Activated CD4-positive, alpha-beta memory T cell treated with anti-CD3 and anti-CD28 coated beads, Interleukin-2, amount 10 ng/mL, durations not matched to agents 7 days and 5 days (primary cell): ENCODE measurements at regions not wholly inside any gene's neighbourhood (a gene's known extent, or its start where the extent isn't known, plus 50 kb on each side); places are given as distances from the start of the nearest gene placed in this dataset.

Experiments
- CTCF ChIA-PET: fragments of 350-600 bp; sonication (Branson Sonifier 250); formaldehyde crosslinking; loops from one replicate; lab custom pipeline; 2021; ENCODE audit warnings: antibody characterized with exemption, inconsistent platforms; lab: Charles Lee
- POLR2A ChIA-PET: fragments of 350-600 bp; sonication (Branson Sonifier 250); formaldehyde crosslinking; loops from one replicate; lab custom pipeline; 2021; ENCODE audit warnings: antibody characterized with exemption; lab: Charles Lee
- DNase-seq: peaks from one replicate; pipeline ENCODE4 v3.0.0-alpha.2; 2020
- H3K27ac Mint-ChIP-seq: one replicate; pipeline ENCODE4 v1.8.0; 2021; ENCODE audit warnings: mild to moderate bottlenecking, mixed read lengths
- H3K27me3 Mint-ChIP-seq: one replicate; pipeline ENCODE4 v1.8.0; 2021; ENCODE audit warnings: mixed read lengths
- H3K36me3 Mint-ChIP-seq: one replicate; pipeline ENCODE4 v1.8.0; 2021; ENCODE audit warnings: low read depth, mixed read lengths
- H3K4me1 Mint-ChIP-seq: one replicate; pipeline ENCODE4 v1.8.0; 2021; ENCODE audit warnings: mixed read lengths
- H3K4me3 Mint-ChIP-seq: one replicate; pipeline ENCODE4 v1.8.0; 2021; ENCODE audit warnings: mild to moderate bottlenecking, mixed read lengths
- H3K9me3 Mint-ChIP-seq: one replicate; pipeline ENCODE4 v1.8.0; 2021; ENCODE audit warnings: mixed read lengths

GRCh38 chr4:160810941-160811340 is 1352.9 kb downstream of the FSTL5 start:
- ChIA-PET CTCF (no interaction called here), POLR2A (no interaction called here)
- Mint-ChIP-seq H3K4me3 (no peak overlapping the region), H3K27me3 (no peaks in the 10 kb centered on the region), H3K9me3 (peaks cover 3% of the 10 kb centered on the region), H3K36me3 (no peaks in the 10 kb centered on the region), H3K4me1 (no peaks in the 10 kb centered on the region), H3K27ac (no peak overlapping the region)
- DNase-seq = no peak

DNA sequence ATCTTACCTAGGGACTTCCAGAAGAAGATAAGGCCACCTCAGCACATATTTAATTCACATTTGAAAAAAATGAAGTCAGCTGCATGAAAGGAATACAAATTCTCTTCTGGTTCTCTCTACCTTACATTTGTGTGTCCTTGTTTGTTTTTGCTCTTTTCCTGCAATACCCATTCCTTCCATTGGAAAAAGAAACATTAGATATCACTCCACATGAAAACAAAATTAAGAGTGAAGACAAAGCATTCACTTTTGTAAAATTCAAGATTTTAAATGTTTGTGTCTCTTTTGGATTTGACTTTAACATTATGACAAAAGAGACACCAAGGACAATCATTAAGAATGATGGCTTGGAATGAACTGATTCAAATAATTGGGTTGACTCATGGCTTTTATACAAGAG is 1351.8 kb downstream of the FSTL5 start:
- H3K27me3 Mint-ChIP-seq = no peaks in the 10 kb centered on the region
- no peak overlapping the region for H3K4me3 Mint-ChIP-seq
- no peak overlapping the region for H3K27ac Mint-ChIP-seq
- POLR2A ChIA-PET = no interaction called here
- no peak for DNase-seq
- no peaks in the 10 kb centered on the region for H3K36me3 Mint-ChIP-seq
- no peaks in the 10 kb centered on the region for H3K4me1 Mint-ChIP-seq
- H3K9me3 Mint-ChIP-seq = peaks cover 3% of the 10 kb centered on the region
- CTCF ChIA-PET = no interaction called here

DNA sequence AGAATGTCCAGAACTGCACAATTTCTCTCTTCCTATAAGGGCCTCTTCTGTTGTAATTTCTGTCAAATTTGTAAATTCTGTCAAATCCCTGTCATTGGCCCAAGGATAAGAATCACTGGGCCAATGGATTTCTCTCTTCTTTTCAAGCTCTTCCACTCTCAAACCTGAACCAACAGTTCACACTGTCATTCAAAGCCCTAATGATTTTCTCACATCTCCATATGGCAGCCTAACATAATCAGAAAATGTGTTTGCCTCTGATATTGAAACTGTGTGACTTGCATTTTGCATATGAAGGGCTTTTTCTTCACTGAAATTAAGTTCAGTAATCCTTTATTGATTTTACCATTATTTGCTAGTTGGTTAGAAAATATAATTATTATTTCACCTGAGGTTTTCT is 1349.1 kb downstream of the FSTL5 start:
- CTCF ChIA-PET = no interaction called here
- Mint-ChIP-seq H3K36me3 (no peaks in the 10 kb centered on the region), H3K4me3 (no peak overlapping the region)

GRCh38 chr4:160818571-160818970 is 1345.2 kb downstream of the FSTL5 start:
- no peak overlapping the region for H3K27ac Mint-ChIP-seq
- no peaks in the 10 kb centered on the region for H3K4me1 Mint-ChIP-seq
- no peak overlapping the region for H3K4me3 Mint-ChIP-seq
- ChIA-PET CTCF (no interaction called here), POLR2A (no interaction called here)
- H3K27me3 Mint-ChIP-seq = no peaks in the 10 kb centered on the region
- H3K9me3 Mint-ChIP-seq = no peaks in the 10 kb centered on the region
- no peaks in the 10 kb centered on the region for H3K36me3 Mint-ChIP-seq
- DNase-seq = no peak

More for the DNA sequence above, 1349.1 kb downstream of the FSTL5 start:
- no peak for DNase-seq
- Mint-ChIP-seq H3K27me3 (no peaks in the 10 kb centered on the region), H3K4me1 (no peaks in the 10 kb centered on the region), H3K9me3 (no peaks in the 10 kb centered on the region), H3K27ac (no peak overlapping the region)
- POLR2A ChIA-PET = no interaction called here

DNA sequence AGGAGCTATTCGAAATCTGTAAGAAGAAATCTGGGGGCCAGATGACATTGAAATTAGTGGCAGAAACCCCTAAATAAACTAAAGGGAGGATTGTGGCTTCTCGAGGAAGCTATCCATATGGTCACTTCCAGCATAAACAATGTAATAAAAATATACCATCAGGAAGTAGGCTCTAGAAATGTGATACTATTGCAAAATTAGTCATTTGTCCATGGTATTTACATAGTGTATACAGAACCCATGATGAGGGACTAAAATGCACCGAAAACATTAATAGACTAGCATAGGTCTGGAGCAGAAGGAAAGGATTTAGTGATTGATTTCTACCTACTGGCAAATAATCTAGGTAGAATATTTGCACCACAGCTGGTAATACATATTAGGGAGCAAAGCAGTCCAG is 1344.0 kb downstream of the FSTL5 start:
- Mint-ChIP-seq H3K27ac (no peak overlapping the region), H3K4me1 (no peaks in the 10 kb centered on the region), H3K9me3 (no peaks in the 10 kb centered on the region), H3K27me3 (no peaks in the 10 kb centered on the region), H3K36me3 (no peaks in the 10 kb centered on the region), H3K4me3 (no peak overlapping the region)
- ChIA-PET CTCF (no interaction called here), POLR2A (no interaction called here)
- DNase-seq = no peak

DNA sequence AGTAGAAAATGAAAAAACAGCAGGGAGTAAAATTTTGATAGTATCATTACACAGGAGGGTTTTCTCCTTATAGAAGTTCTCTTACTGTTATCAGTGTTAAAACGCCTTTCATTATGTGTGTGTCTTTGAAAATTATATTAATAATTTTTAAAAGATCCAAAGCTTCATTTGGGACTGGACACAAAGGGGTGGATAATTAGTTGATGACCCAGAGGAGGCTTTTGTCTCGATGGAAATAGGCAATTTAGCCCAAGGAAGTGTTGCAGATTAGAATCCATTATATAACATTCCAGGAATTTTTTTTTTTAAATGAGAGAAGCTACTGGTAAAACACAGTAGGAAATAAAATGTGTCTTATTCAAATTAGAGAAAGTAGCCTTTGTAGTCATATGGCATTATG is 1339.3 kb downstream of the FSTL5 start:
- Mint-ChIP-seq H3K27me3 (no peaks in the 10 kb centered on the region), H3K36me3 (no peaks in the 10 kb centered on the region), H3K27ac (no peak overlapping the region), H3K4me1 (no peaks in the 10 kb centered on the region), H3K9me3 (peaks cover 6% of the 10 kb centered on the region), H3K4me3 (no peak overlapping the region)
- DNase-seq = no peak
- CTCF ChIA-PET = no interaction called here
- POLR2A ChIA-PET = no interaction called here

GRCh38 chr4:160825644-160826338 is 1338.0 kb downstream of the FSTL5 start:
- H3K27me3 Mint-ChIP-seq = no peaks in the 10 kb centered on the region
- ChIA-PET POLR2A (no interaction called here), CTCF (no interaction called here)
- no peaks in the 10 kb centered on the region for H3K36me3 Mint-ChIP-seq
- no peaks in the 10 kb centered on the region for H3K4me1 Mint-ChIP-seq
- no peak for DNase-seq
- peaks cover 9% of the 10 kb centered on the region for H3K9me3 Mint-ChIP-seq
- no peak overlapping the region for H3K27ac Mint-ChIP-seq
- no peak overlapping the region for H3K4me3 Mint-ChIP-seq

DNA sequence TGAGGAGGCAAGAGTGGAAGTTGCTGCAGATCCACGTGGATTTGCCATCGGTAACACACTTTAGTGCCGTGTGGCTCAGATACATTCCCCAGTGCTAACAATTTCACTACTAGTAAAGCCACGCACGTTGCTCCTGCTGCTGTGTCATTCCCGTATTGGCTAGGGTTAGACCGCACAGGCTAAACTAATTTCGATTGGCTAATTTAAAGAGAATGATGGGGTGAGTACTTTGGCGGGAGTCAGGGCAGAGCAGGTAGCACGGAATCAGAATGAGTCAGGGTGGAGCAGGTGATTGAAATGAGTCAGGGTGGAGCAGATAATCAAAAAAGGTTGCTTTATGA is 1337.5 kb downstream of the FSTL5 start:
- Mint-ChIP-seq H3K27me3 (no peaks in the 10 kb centered on the region), H3K4me3 (no peak overlapping the region), H3K36me3 (no peaks in the 10 kb centered on the region), H3K4me1 (no peaks in the 10 kb centered on the region), H3K27ac (no peak overlapping the region), H3K9me3 (peaks cover 9% of the 10 kb centered on the region)
- no peak for DNase-seq
- ChIA-PET CTCF (no interaction called here), POLR2A (no interaction called here)

GRCh38 chr4:160831165-160831922 is 1332.5 kb downstream of the FSTL5 start:
- ChIA-PET POLR2A (no interaction called here), CTCF (no interaction called here)
- no peaks in the 10 kb centered on the region for H3K36me3 Mint-ChIP-seq
- no peak for DNase-seq
- no peak overlapping the region for H3K27ac Mint-ChIP-seq
- H3K9me3 Mint-ChIP-seq = peaks cover 6% of the 10 kb centered on the region
- H3K27me3 Mint-ChIP-seq = no peaks in the 10 kb centered on the region
- no peak overlapping the region for H3K4me3 Mint-ChIP-seq
- no peaks in the 10 kb centered on the region for H3K4me1 Mint-ChIP-seq

GRCh38 chr4:160835789-160836188 is 1328.0 kb downstream of the FSTL5 start:
- H3K9me3 Mint-ChIP-seq = no peaks in the 10 kb centered on the region
- ChIA-PET CTCF (no interaction called here), POLR2A (no interaction called here)
- no peak for DNase-seq
- H3K27me3 Mint-ChIP-seq = no peaks in the 10 kb centered on the region
- no peaks in the 10 kb centered on the region for H3K4me1 Mint-ChIP-seq
- H3K27ac Mint-ChIP-seq = no peak overlapping the region
- H3K4me3 Mint-ChIP-seq = no peak overlapping the region
- H3K36me3 Mint-ChIP-seq = no peaks in the 10 kb centered on the region

GRCh38 chr4:160836431-160836830 is 1327.4 kb downstream of the FSTL5 start:
- Mint-ChIP-seq H3K27ac (no peak overlapping the region), H3K27me3 (no peaks in the 10 kb centered on the region), H3K9me3 (no peaks in the 10 kb centered on the region), H3K4me3 (no peak overlapping the region), H3K36me3 (no peaks in the 10 kb centered on the region), H3K4me1 (no peaks in the 10 kb centered on the region)
- POLR2A ChIA-PET = no interaction called here
- no peak for DNase-seq
- CTCF ChIA-PET = no interaction called here

- no peaks in the 10 kb centered on the region for H3K4me1 Mint-ChIP-seq
- ChIA-PET CTCF (no interaction called here), POLR2A (no interaction called here)
- peaks cover 3% of the 10 kb centered on the region for H3K9me3 Mint-ChIP-seq
- H3K27ac Mint-ChIP-seq = no peak overlapping the region
- H3K27me3 Mint-ChIP-seq = no peaks in the 10 kb centered on the region
- H3K36me3 Mint-ChIP-seq = no peaks in the 10 kb centered on the region
- DNase-seq = no peak
- H3K4me3 Mint-ChIP-seq = no peak overlapping the region
These were observed 1317.7 kb downstream of the FSTL5 start for GRCh38 chr4:160846121-160846520.

- no peak overlapping the region for H3K4me3 Mint-ChIP-seq
- peaks cover 3% of the 10 kb centered on the region for H3K9me3 Mint-ChIP-seq
- no peak overlapping the region for H3K27ac Mint-ChIP-seq
- no peaks in the 10 kb centered on the region for H3K36me3 Mint-ChIP-seq
- H3K27me3 Mint-ChIP-seq = no peaks in the 10 kb centered on the region
- ChIA-PET POLR2A (no interaction called here), CTCF (no interaction called here)
- no peak for DNase-seq
- H3K4me1 Mint-ChIP-seq = no peaks in the 10 kb centered on the region
These were observed 1316.6 kb downstream of the FSTL5 start for GRCh38 chr4:160847228-160847627.

DNA sequence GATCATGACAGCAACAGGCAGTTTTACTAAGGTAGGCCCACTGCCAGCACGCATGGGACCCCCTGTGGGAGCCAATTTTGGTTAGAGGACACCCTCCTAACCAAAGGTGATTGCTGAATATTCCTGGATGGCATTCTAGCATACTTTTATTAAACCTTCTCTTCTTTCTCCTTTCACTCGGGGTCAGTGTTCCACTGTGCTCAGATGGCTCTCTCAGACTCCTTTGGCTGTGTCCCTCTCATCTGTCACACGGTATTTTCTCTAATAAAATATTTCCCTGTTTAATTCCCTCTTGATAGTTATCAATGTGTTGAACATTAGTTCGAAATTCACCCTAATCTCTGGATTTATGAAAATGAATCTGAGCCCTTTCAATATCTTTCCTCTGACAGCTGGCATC is 1315.3 kb downstream of the FSTL5 start:
- POLR2A ChIA-PET = no interaction called here
- no peak overlapping the region for H3K27ac Mint-ChIP-seq
- no peak overlapping the region for H3K4me3 Mint-ChIP-seq
- H3K36me3 Mint-ChIP-seq = no peaks in the 10 kb centered on the region
- H3K9me3 Mint-ChIP-seq = peaks cover 3% of the 10 kb centered on the region
- H3K27me3 Mint-ChIP-seq = no peaks in the 10 kb centered on the region
- H3K4me1 Mint-ChIP-seq = no peaks in the 10 kb centered on the region
- CTCF ChIA-PET = no interaction called here
- DNase-seq = no peak
